Naive thymus-derived CD8-positive, alpha-beta T cell (primary cell): ENCODE measurements at regions not wholly inside any gene's neighbourhood (a gene's known extent, or its start where the extent isn't known, plus 50 kb on each side); places are given as distances from the start of the nearest gene placed in this dataset.
"Not testable (repeated sequence)": the region's sequence is repeated elsewhere in the genome, so short reads cannot be mapped to it uniquely, and the experiment has no call there.

ENCODE experiments used
- ATAC-seq, 2 donors: fragments of 150-1000 bp; cut with Tn5 transposase in 1 of 2; sonication (Bioruptor Pico), chemical (Tn5 transposase) in 1 of 2; 1 replicate in 1 of 2; 2 replicates in 1 of 2; pipeline ENCODE4 v1.10.0; 2021; ENCODE audit warnings: mild to moderate bottlenecking in 2 of 2, moderate library complexity in 2 of 2
- POLR2A ChIA-PET: fragments of 350-600 bp; sonication (Branson Sonifier 250); formaldehyde crosslinking; loops from one replicate; lab custom pipeline; 2021; ENCODE audit warnings: antibody characterized with exemption; lab: Charles Lee
- DNase-seq, 10 donors: peaks; one replicate each; pipeline versions ENCODE4 v3.0.0 to v3.0.0-alpha.2; 2020 to 2022
- H3K27ac Mint-ChIP-seq, 10 donors: one replicate each; pipeline ENCODE4 v1.8.0; 2020 to 2022; ENCODE audit warnings: mild to moderate bottlenecking in 10 of 10, mixed read lengths in 10 of 10, moderate library complexity in 4 of 10, inconsistent platforms in 1 of 10
- H3K27me3 Mint-ChIP-seq, 5 donors: one replicate each; pipeline ENCODE4 v1.8.0; 2021 to 2022; ENCODE audit warnings: mixed read lengths in 5 of 5
- H3K36me3 Mint-ChIP-seq, 3 donors: one replicate each; pipeline ENCODE4 v1.8.0; 2020 to 2022; ENCODE audit warnings: mixed read lengths in 3 of 3, mild to moderate bottlenecking in 2 of 3, inconsistent platforms in 1 of 3
- H3K4me1 Mint-ChIP-seq, 4 donors: one replicate each; pipeline ENCODE4 v1.8.0; 2021 to 2022; ENCODE audit warnings: mixed read lengths in 4 of 4
- H3K4me3 Mint-ChIP-seq, 10 donors: one replicate each; pipeline ENCODE4 v1.8.0; 2020 to 2022; ENCODE audit warnings: mild to moderate bottlenecking in 10 of 10, mixed read lengths in 10 of 10, moderate library complexity in 6 of 10, inconsistent platforms in 1 of 10
- H3K9me3 Mint-ChIP-seq, 9 donors: one replicate each; pipeline ENCODE4 v1.8.0; 2020 to 2022; ENCODE audit warnings: mixed read lengths in 9 of 9, mild to moderate bottlenecking in 3 of 9, inconsistent platforms in 1 of 9, moderate library complexity in 1 of 9

- peaks cover 0 to 5% (median 0%) of the 10 kb centered on the region in 5 donors for H3K27me3 Mint-ChIP-seq
- peaks cover 0 to 1% (median 0%) of the 10 kb centered on the region in 4 donors for H3K4me1 Mint-ChIP-seq
- no peak overlapping the region for H3K4me3 Mint-ChIP-seq
- H3K36me3 Mint-ChIP-seq: peaks cover 9 to 32% (median 27%) of the 10 kb centered on the region in 3 donors
- peaks cover 9 to 54% (median 33%) of the 10 kb centered on the region in 9 donors for H3K9me3 Mint-ChIP-seq
- no peak overlapping the region for H3K27ac Mint-ChIP-seq
- POLR2A ChIA-PET: no interaction called here
- ATAC-seq (no peak), DNase-seq (no peak)
Observed at GRCh38 chr6:80433010-80433672, 326.7 kb downstream of the BCKDHB start.

- ATAC-seq (no peak), DNase-seq (no peak)
- peaks cover 0 to 1% (median 0%) of the 10 kb centered on the region in 4 donors for H3K4me1 Mint-ChIP-seq
- no peak overlapping the region for H3K4me3 Mint-ChIP-seq
- peaks cover 11 to 93% (median 46%) of the 10 kb centered on the region in 9 donors for H3K9me3 Mint-ChIP-seq
- H3K27ac Mint-ChIP-seq: no peak overlapping the region
- POLR2A ChIA-PET: no interaction called here
- no peaks in the 10 kb centered on the region for H3K27me3 Mint-ChIP-seq
- H3K36me3 Mint-ChIP-seq: peaks cover 4 to 58% (median 52%) of the 10 kb centered on the region in 3 donors
Observed at GRCh38 chr6:80425089-80425823, 318.8 kb downstream of the BCKDHB start.

DNA sequence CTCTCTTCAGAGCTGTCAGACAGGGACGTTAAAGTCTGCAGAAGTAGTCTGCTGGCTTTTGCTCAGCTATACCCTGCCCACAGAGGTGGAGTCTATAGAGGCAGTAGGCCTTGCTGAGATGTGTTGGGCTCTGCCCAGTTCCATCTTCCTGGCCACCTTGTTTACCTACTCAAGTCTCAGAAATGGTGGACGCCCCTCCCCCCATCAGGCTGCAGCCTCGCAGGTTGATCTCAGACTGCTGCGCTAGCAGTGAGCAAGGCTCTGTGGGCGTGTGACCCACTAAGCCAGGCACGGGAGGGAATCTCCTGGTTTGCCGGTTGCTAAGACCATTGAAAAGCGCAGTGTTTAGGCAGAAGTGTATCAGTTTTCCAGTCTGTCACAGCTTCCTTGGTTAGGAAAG, 305.0 kb downstream of the BCKDHB start:
- no peak for ATAC-seq
- Mint-ChIP-seq H3K27me3 (no peaks in the 10 kb centered on the region), H3K36me3 (peaks cover 9 to 48% (median 47%) of the 10 kb centered on the region in 3 donors), H3K4me3 (no peak overlapping the region), H3K4me1 (no peaks in the 10 kb centered on the region), H3K9me3 (peaks cover 11 to 89% (median 61%) of the 10 kb centered on the region in 9 donors), H3K27ac (no peak overlapping the region)
- DNase-seq: no peak
- POLR2A ChIA-PET: no interaction called here

- H3K9me3 Mint-ChIP-seq: peaks cover 10 to 71% (median 45%) of the 10 kb centered on the region in 9 donors
- H3K4me1 Mint-ChIP-seq, H3K4me3 Mint-ChIP-seq, DNase-seq, ATAC-seq, H3K27me3 Mint-ChIP-seq, H3K27ac Mint-ChIP-seq, POLR2A ChIA-PET: not testable (repeated sequence)
- peaks cover 2 to 28% (median 19%) of the 10 kb centered on the region in 3 donors for H3K36me3 Mint-ChIP-seq
Observed at GRCh38 chr6:80407976-80408375, 301.5 kb downstream of the BCKDHB start.

- H3K9me3 Mint-ChIP-seq: peaks cover 5 to 68% (median 46%) of the 10 kb centered on the region in 9 donors
- POLR2A ChIA-PET: no interaction called here
- no peaks in the 10 kb centered on the region for H3K4me1 Mint-ChIP-seq
- H3K36me3 Mint-ChIP-seq: peaks cover 0 to 18% (median 16%) of the 10 kb centered on the region in 3 donors
- no peak for ATAC-seq
- no peaks in the 10 kb centered on the region for H3K27me3 Mint-ChIP-seq
- H3K27ac Mint-ChIP-seq: no peak overlapping the region
- DNase-seq: no peak
- no peak overlapping the region for H3K4me3 Mint-ChIP-seq
Observed at GRCh38 chr6:80404889-80405288, 298.4 kb downstream of the BCKDHB start.

DNA sequence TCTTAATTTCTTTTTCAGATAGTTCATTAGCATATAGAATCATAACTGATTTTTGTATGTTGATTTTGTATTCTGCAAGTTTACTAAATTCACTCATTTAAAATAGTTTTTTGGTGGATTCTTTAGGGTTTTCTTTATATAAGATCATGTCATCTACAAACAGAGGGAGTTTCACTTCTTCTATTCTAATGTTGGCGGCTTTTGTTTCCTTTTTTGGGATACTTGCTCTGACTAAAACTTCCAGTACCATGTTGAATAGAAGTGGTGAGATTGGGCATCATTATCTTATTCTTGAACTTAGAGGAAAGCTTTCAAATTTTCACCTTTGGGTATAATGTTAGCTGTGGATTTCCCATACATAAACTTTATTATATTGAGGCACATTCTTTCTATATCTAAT, 296.9 kb downstream of the BCKDHB start:
- H3K9me3 Mint-ChIP-seq: peaks cover 5 to 70% (median 49%) of the 10 kb centered on the region in 9 donors
- POLR2A ChIA-PET: no interaction called here
- peaks cover 0 to 30% (median 12%) of the 10 kb centered on the region in 3 donors for H3K36me3 Mint-ChIP-seq
- DNase-seq (no peak), ATAC-seq (no peak)
- no peaks in the 10 kb centered on the region for H3K27me3 Mint-ChIP-seq
- H3K27ac Mint-ChIP-seq: no peak overlapping the region
- no peaks in the 10 kb centered on the region for H3K4me1 Mint-ChIP-seq
- no peak overlapping the region for H3K4me3 Mint-ChIP-seq

GRCh38 chr6:80402266-80402665, 295.8 kb downstream of the BCKDHB start:
- peaks cover 0 to 36% (median 8%) of the 10 kb centered on the region in 3 donors for H3K36me3 Mint-ChIP-seq

More at GRCh38 chr6:80402266-80402665, 295.8 kb downstream of the BCKDHB start:
- ATAC-seq (no peak), DNase-seq (no peak)
- no peaks in the 10 kb centered on the region for H3K4me1 Mint-ChIP-seq
- POLR2A ChIA-PET: no interaction called here
- peaks cover 9 to 72% (median 50%) of the 10 kb centered on the region in 9 donors for H3K9me3 Mint-ChIP-seq
- H3K27ac Mint-ChIP-seq: no peak overlapping the region
- H3K27me3 Mint-ChIP-seq: no peaks in the 10 kb centered on the region
- H3K4me3 Mint-ChIP-seq: no peak overlapping the region
